ENCODE measurements at regions not wholly inside any gene's neighbourhood (a gene's known extent, or its start where the extent isn't known, plus 50 kb on each side); places are given as distances from the start of the nearest gene placed in this dataset.

- TF ChIP-seq CTCF (conservative IDR thresholded peaks at IDR 0.05 in 1 of 2, IDR thresholded peaks at IDR 0.05 in 1 of 2; ENCODE audit: extremely low read depth in 1 of 2, insufficient read depth in 1 of 2, low read depth in 1 of 2, low read length in 2 of 2) (no peak), EZH2 (IDR thresholded peaks at IDR 0.05; ENCODE audit: borderline replicate concordance, low read length) (no peak)
Measured at GRCh38 chr10:108749042-108749441, 1174.3 kb downstream of the XPNPEP1 start.
